B cell (primary cell): ENCODE measurements at regions not wholly inside any gene's neighbourhood (a gene's known extent, or its start where the extent isn't known, plus 50 kb on each side); places are given as distances from the start of the nearest gene placed in this dataset.

Experiments
- ATAC-seq: fragments of 200-7000 bp; cut with Tn5 transposase; one replicate; pipeline ENCODE4 v1.10.0; 2021; ENCODE audit warnings: low read depth, mild to moderate bottlenecking, moderate number of reproducible peaks, moderate library complexity
- CTCF ChIA-PET: fragments of 350-600 bp; sonication (Branson Sonifier 250); formaldehyde crosslinking; loops from one replicate; lab custom pipeline; 2021; ENCODE audit warnings: antibody characterized with exemption, inconsistent platforms; lab: Charles Lee
- POLR2A ChIA-PET: fragments of 350-600 bp; sonication (Branson Sonifier 250); formaldehyde crosslinking; loops from one replicate; lab custom pipeline; 2021; ENCODE audit warnings: antibody characterized with exemption; lab: Charles Lee
- DNase-seq: peaks from one replicate; pipeline ENCODE4 v3.0.0; 2013
- H2AFZ ChIP-seq: 2 replicates; pipeline ENCODE4 v1.6.1; 2012; ENCODE audit warnings: mild to moderate bottlenecking, low read depth, low read length; ENCODE audit not compliant: insufficient read depth, poor library complexity, severe bottlenecking
- H3K27ac ChIP-seq, 2 donors: 1 replicate in 1 of 2; 2 replicates in 1 of 2; pipeline ENCODE4 v1.5.1; 2012 to 2013; ENCODE audit warnings: low read length in 2 of 2, mild to moderate bottlenecking in 2 of 2, moderate library complexity in 1 of 2
- H3K27me3 ChIP-seq, 4 experiments: fragments of 200-600 bp in 1 of 4; sonication (generic) in 1 of 4; replicated peaks in 1 of 4; 1 replicate in 2 of 4; 2 replicates in 2 of 4; pipeline versions ENCODE4 v1.6.1 to v1.7.0; 2013 to 2016; ENCODE audit warnings: low read length in 3 of 4, mild to moderate bottlenecking in 2 of 4, mixed read lengths in 1 of 4, moderate library complexity in 1 of 4; ENCODE audit not compliant: insufficient read depth in 4 of 4, control insufficient read depth in 3 of 4; ENCODE audit errors: control extremely low read depth in 1 of 4
- H3K36me3 ChIP-seq, 2 experiments: replicated peaks in 1 of 2; 1 replicate in 1 of 2; 2 replicates in 1 of 2; pipeline versions ENCODE4 v1.6.1 to v1.7.1; 2013; ENCODE audit warnings: low read length in 1 of 2; ENCODE audit not compliant: insufficient read depth in 2 of 2, control insufficient read depth in 1 of 2; ENCODE audit errors: control extremely low read depth in 1 of 2, extremely low read depth in 1 of 2
- H3K4me1 ChIP-seq, 2 donors: fragments of 200-600 bp in 1 of 2; sonication (generic) in 1 of 2; 1 replicate in 1 of 2; 2 replicates in 1 of 2; pipeline versions ENCODE4 v1.5.1 to v1.6.1; 2013 to 2017; ENCODE audit warnings: low read length in 2 of 2; ENCODE audit not compliant: control insufficient read depth in 2 of 2, insufficient read depth in 2 of 2
- H3K4me2 ChIP-seq: replicated peaks from 2 replicates; pipeline ENCODE3; 2012; ENCODE audit warnings: mild to moderate bottlenecking, low read depth, low read length; ENCODE audit not compliant: poor library complexity, severe bottlenecking
- H3K4me3 ChIP-seq, 5 experiments: fragments of 200-600 bp in 1 of 5; sonication (generic) in 1 of 5; 1 replicate in 3 of 5; 2 replicates in 2 of 5; pipeline versions ENCODE4 v1.5.1 to v1.7.0; 2011 to 2016; ENCODE audit warnings: low read length in 4 of 5, mild to moderate bottlenecking in 4 of 5, low read depth in 2 of 5, control low read depth in 1 of 5, moderate library complexity in 1 of 5; ENCODE audit not compliant: insufficient read depth in 1 of 5; ENCODE audit errors: control extremely low read depth in 1 of 5, extremely low read depth in 1 of 5
- H3K79me2 ChIP-seq: fragments of 200-600 bp; sonication (generic); one replicate; pipeline ENCODE4 v1.6.0; 2016; ENCODE audit warnings: low read length; ENCODE audit not compliant: control insufficient read depth, insufficient read depth
- H3K9ac ChIP-seq: fragments of 200-600 bp; sonication (generic); 2 replicates; pipeline ENCODE4 v1.6.1; 2017; ENCODE audit warnings: mild to moderate bottlenecking, low read length, moderate library complexity
- H3K9me3 ChIP-seq, 3 donors: one replicate each; pipeline versions ENCODE4 v1.6.1 to v1.7.1; 2013; ENCODE audit warnings: low read length in 2 of 3; ENCODE audit not compliant: control insufficient read depth in 2 of 3, insufficient read depth in 1 of 3; ENCODE audit errors: control extremely low read depth in 1 of 3
- H4K20me1 ChIP-seq: 2 replicates; pipeline ENCODE4 v1.6.0; 2012; ENCODE audit warnings: mild to moderate bottlenecking, low read length; ENCODE audit not compliant: insufficient read depth, control insufficient read depth, poor library complexity, severe bottlenecking
- H3K27ac Mint-ChIP-seq: one replicate; pipeline ENCODE4 v1.8.0; 2021; ENCODE audit warnings: mixed read lengths
- H3K27me3 Mint-ChIP-seq: one replicate; pipeline ENCODE4 v1.8.0; 2021; ENCODE audit warnings: mixed read lengths
- H3K4me1 Mint-ChIP-seq: one replicate; pipeline ENCODE4 v1.8.0; 2021; ENCODE audit warnings: mixed read lengths
- H3K4me3 Mint-ChIP-seq: one replicate; pipeline ENCODE4 v1.8.0; 2021; ENCODE audit warnings: mixed read lengths
- H3K9me3 Mint-ChIP-seq: one replicate; pipeline ENCODE4 v1.8.0; 2022; ENCODE audit warnings: mixed read lengths; ENCODE audit not compliant: insufficient read depth
- CTCF ChIP-seq: fragments of 200-600 bp; IDR thresholded peaks from one replicate; pipeline ENCODE4 v1.8.0; 2022; ENCODE audit warnings: antibody characterized with exemption, mild to moderate bottlenecking
- EZH2 ChIP-seq: IDR thresholded peaks from 2 replicates; pipeline ENCODE4 v1.6.1; 2012; ENCODE audit warnings: borderline replicate concordance, low read depth, mild to moderate bottlenecking, moderate library complexity, low read length; ENCODE audit not compliant: insufficient read depth, poor library complexity, severe bottlenecking
- WGBS: methylation state at CpG from one replicate; pipeline ENCODE4 v1.1.5; 2013; ENCODE audit warnings: missing lambda C conversion rate; ENCODE audit not compliant: insufficient coverage; 5-methylcytosine and 5-hydroxymethylcytosine counted together
- intact Hi-C: fragments of 100-400 bp; cut with micrococcal nuclease; formaldehyde crosslinking; loops from one replicate; pipeline ENCODE4 v1.10.0; 2022

- no peaks in the 10 kb centered on the region for H3K4me1 ChIP-seq
- ChIA-PET CTCF (no interaction called here), POLR2A (no interaction called here)
- DNase-seq = peak; percentile 10
- intact Hi-C loops = loop anchor here (10.0 kb wide), 1 partner anchor 593 kb away; no protein-coding TSS in a partner anchor
- H2AFZ ChIP-seq = no peak overlapping the region
- H3K27me3 ChIP-seq = peaks cover 0 to 6% (median 2%) of the 10 kb centered on the region in 4 experiments
- no CpG with 5 or more reads among the region's 1 CpG for WGBS
- TF ChIP-seq EZH2 (no peak), CTCF (no peak)
- no peaks in the 10 kb centered on the region for H3K9me3 ChIP-seq
- ATAC-seq = no peak
- Mint-ChIP-seq H3K9me3 (no peaks in the 10 kb centered on the region), H3K4me3 (no peak overlapping the region), H3K27me3 (peaks cover 17% of the 10 kb centered on the region), H3K27ac (no peak overlapping the region), H3K4me1 (no peaks in the 10 kb centered on the region)
- no peak overlapping the region for H3K27ac ChIP-seq
- H3K36me3 ChIP-seq = no peaks in the 10 kb centered on the region
- H4K20me1 ChIP-seq = no peaks in the 10 kb centered on the region
- H3K4me2 ChIP-seq = no peak overlapping the region
- H3K9ac ChIP-seq = no peak overlapping the region
- no peak overlapping the region for H3K4me3 ChIP-seq
- H3K79me2 ChIP-seq = no peaks in the 10 kb centered on the region
These were observed 213.0 kb downstream of the SP3 start for GRCh38 chr2:173752152-173752551.

GRCh38 chr2:173753441-173753840 lies 211.7 kb downstream of the SP3 start:
- Histone ChIP-seq H3K79me2 (no peaks in the 10 kb centered on the region), H3K4me3 (no peak overlapping the region), H3K9ac (no peak overlapping the region), H3K36me3 (no peaks in the 10 kb centered on the region), H3K9me3 (no peaks in the 10 kb centered on the region), H3K27me3 (peaks cover 0 to 6% (median 2%) of the 10 kb centered on the region in 4 experiments), H3K4me1 (no peaks in the 10 kb centered on the region), H2AFZ (no peak overlapping the region), H3K27ac (no peak overlapping the region), H3K4me2 (no peak overlapping the region), H4K20me1 (no peaks in the 10 kb centered on the region)
- H3K27ac Mint-ChIP-seq = no peak overlapping the region
- intact Hi-C loops = loop anchor here (10.0 kb wide), 1 partner anchor 591 kb away; no protein-coding TSS in a partner anchor
- peaks cover 20% of the 10 kb centered on the region for H3K27me3 Mint-ChIP-seq
- 96% methylated on average over 3 of the region's 5 CpGs for WGBS
- CTCF ChIA-PET = interaction anchor here (0.8 kb wide), 1 partner anchor 325 kb away, joined by 3 read pairs; no protein-coding TSS in a partner anchor
- POLR2A ChIA-PET = no interaction called here
- H3K4me3 Mint-ChIP-seq = no peak overlapping the region
- ATAC-seq (no peak), DNase-seq (no peak)
- no peaks in the 10 kb centered on the region for H3K9me3 Mint-ChIP-seq
- TF ChIP-seq CTCF (no peak), EZH2 (no peak)
- H3K4me1 Mint-ChIP-seq = no peaks in the 10 kb centered on the region
